ENCODE measurements at regions not wholly inside any gene's neighbourhood (a gene's known extent, or its start where the extent isn't known, plus 50 kb on each side); places are given as distances from the start of the nearest gene placed in this dataset.
"Not testable (repeated sequence)": the region's sequence is repeated elsewhere in the genome, so short reads cannot be mapped to it uniquely, and the experiment has no call there.

GRCh38 chr6:144381499-144381898, 96.4 kb downstream of the UTRN start:
- H3K4me3 Mint-ChIP-seq; H3K27ac ChIP-seq (ENCODE audit: low read depth); H2AFZ ChIP-seq; H3K4me3 ChIP-seq; ATAC-seq; DNase-seq (ENCODE audit: low spot score); H3F3A ChIP-seq (replicated peaks; ENCODE audit: low read depth); H3K27me3 Mint-ChIP-seq (ENCODE audit: insufficient read depth, low read depth, poor library complexity); H3K4me2 ChIP-seq; H3K4me1 ChIP-seq (ENCODE audit: insufficient read depth); H3K27me3 ChIP-seq (ENCODE audit: insufficient read depth); H3K9me2 ChIP-seq (ENCODE audit: insufficient read depth); H3K4me1 Mint-ChIP-seq; H4K20me1 ChIP-seq (replicated peaks; ENCODE audit: insufficient read depth); H3K27ac Mint-ChIP-seq: not testable (repeated sequence)
- Mint-ChIP-seq H3K9me3 (peaks cover 25% of the 10 kb centered on the region), H3K36me3 (ENCODE audit: low read depth) (peaks cover 24% of the 10 kb centered on the region)
- H3K36me3 ChIP-seq (ENCODE audit: insufficient read depth), result peaks cover 11% of the 10 kb centered on the region
- H3K79me2 ChIP-seq (replicated peaks; ENCODE audit: insufficient read depth), result peaks cover 65% of the 10 kb centered on the region

- no peaks in the 10 kb centered on the region for H3K27me3 ChIP-seq (ENCODE audit: insufficient read depth)
- peaks cover 11% of the 10 kb centered on the region for H3K36me3 ChIP-seq (ENCODE audit: insufficient read depth)
- ATAC-seq (no peak), DNase-seq (ENCODE audit: low spot score) (no peak)
- peaks cover 49% of the 10 kb centered on the region for H3K79me2 ChIP-seq (replicated peaks; ENCODE audit: insufficient read depth)
- H4K20me1 ChIP-seq (replicated peaks; ENCODE audit: insufficient read depth), result no peaks in the 10 kb centered on the region
- H2AFZ ChIP-seq, result no peak overlapping the region
- H3K27ac Mint-ChIP-seq, result no peak overlapping the region
- H3K4me2 ChIP-seq, result no peak overlapping the region
- peaks cover 10% of the 10 kb centered on the region for H3K4me1 Mint-ChIP-seq
- H3K4me1 ChIP-seq (ENCODE audit: insufficient read depth), result peaks cover 9% of the 10 kb centered on the region
- H3K4me3 ChIP-seq, result no peak overlapping the region
- H3F3A ChIP-seq (replicated peaks; ENCODE audit: low read depth), result no peaks in the 10 kb centered on the region
- no peaks in the 10 kb centered on the region for H3K27me3 Mint-ChIP-seq (ENCODE audit: insufficient read depth, low read depth, poor library complexity)
- peaks cover 24% of the 10 kb centered on the region for H3K36me3 Mint-ChIP-seq (ENCODE audit: low read depth)
- H3K4me3 Mint-ChIP-seq, result no peak overlapping the region
- no peak overlapping the region for H3K27ac ChIP-seq (ENCODE audit: low read depth)
- no peaks in the 10 kb centered on the region; the same call in none of the 2 replicates for H3K9me2 ChIP-seq (ENCODE audit: insufficient read depth)
- H3K9me3 Mint-ChIP-seq, result peaks cover 25% of the 10 kb centered on the region
- TF ChIP-seq NANOG (IDR thresholded peaks at IDR 0.05; ENCODE audit: borderline replicate concordance), result no peak
- TF ChIP-seq CTCF (conservative IDR thresholded peaks at IDR 0.05; ENCODE audit: low read depth in 2 of 2), result no peak
- TF ChIP-seq CREB1 (CRISPR knock-in tag; IDR thresholded peaks at IDR 0.05; ENCODE audit: low read depth), result no peak
- TF ChIP-seq, protein P1, sequence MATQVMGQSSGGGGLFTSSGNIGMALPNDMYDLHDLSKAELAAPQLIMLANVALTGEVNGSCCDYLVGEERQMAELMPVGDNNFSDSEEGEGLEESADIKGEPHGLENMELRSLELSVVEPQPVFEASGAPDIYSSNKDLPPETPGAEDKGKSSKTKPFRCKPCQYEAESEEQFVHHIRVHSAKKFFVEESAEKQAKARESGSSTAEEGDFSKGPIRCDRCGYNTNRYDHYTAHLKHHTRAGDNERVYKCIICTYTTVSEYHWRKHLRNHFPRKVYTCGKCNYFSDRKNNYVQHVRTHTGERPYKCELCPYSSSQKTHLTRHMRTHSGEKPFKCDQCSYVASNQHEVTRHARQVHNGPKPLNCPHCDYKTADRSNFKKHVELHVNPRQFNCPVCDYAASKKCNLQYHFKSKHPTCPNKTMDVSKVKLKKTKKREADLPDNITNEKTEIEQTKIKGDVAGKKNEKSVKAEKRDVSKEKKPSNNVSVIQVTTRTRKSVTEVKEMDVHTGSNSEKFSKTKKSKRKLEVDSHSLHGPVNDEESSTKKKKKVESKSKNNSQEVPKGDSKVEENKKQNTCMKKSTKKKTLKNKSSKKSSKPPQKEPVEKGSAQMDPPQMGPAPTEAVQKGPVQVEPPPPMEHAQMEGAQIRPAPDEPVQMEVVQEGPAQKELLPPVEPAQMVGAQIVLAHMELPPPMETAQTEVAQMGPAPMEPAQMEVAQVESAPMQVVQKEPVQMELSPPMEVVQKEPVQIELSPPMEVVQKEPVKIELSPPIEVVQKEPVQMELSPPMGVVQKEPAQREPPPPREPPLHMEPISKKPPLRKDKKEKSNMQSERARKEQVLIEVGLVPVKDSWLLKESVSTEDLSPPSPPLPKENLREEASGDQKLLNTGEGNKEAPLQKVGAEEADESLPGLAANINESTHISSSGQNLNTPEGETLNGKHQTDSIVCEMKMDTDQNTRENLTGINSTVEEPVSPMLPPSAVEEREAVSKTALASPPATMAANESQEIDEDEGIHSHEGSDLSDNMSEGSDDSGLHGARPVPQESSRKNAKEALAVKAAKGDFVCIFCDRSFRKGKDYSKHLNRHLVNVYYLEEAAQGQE (IDR thresholded peaks at IDR 0.05; ENCODE audit: unreplicated experiment), result no peak
- TF ChIP-seq POLR2AphosphoS5 (IDR thresholded peaks at IDR 0.05; ENCODE audit: low read depth), result no peak
- TF ChIP-seq, protein P2, sequence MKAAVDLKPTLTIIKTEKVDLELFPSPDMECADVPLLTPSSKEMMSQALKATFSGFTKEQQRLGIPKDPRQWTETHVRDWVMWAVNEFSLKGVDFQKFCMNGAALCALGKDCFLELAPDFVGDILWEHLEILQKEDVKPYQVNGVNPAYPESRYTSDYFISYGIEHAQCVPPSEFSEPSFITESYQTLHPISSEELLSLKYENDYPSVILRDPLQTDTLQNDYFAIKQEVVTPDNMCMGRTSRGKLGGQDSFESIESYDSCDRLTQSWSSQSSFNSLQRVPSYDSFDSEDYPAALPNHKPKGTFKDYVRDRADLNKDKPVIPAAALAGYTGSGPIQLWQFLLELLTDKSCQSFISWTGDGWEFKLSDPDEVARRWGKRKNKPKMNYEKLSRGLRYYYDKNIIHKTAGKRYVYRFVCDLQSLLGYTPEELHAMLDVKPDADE (IDR thresholded peaks at IDR 0.05), result no peak
- no peak for TF ChIP-seq EZH2phosphoT487 (IDR thresholded peaks at IDR 0.05; ENCODE audit: unreplicated experiment)
- no peak for TF ChIP-seq ZNF114 (CRISPR knock-in tag; IDR thresholded peaks at IDR 0.05)
- no peak for TF ChIP-seq ZNF331 (CRISPR knock-in tag; IDR thresholded peaks at IDR 0.05; ENCODE audit: low read depth)
- TF ChIP-seq EZH2 (IDR thresholded peaks at IDR 0.05; ENCODE audit: low read depth, unreplicated experiment), result no peak
Measured at GRCh38 chr6:144383336-144383735, 98.2 kb downstream of the UTRN start.

Measured in GM23338 (cell line).